ENCODE measurements at regions not wholly inside any gene's neighbourhood (a gene's known extent, or its start where the extent isn't known, plus 50 kb on each side); places are given as distances from the start of the nearest gene placed in this dataset.

DNA sequence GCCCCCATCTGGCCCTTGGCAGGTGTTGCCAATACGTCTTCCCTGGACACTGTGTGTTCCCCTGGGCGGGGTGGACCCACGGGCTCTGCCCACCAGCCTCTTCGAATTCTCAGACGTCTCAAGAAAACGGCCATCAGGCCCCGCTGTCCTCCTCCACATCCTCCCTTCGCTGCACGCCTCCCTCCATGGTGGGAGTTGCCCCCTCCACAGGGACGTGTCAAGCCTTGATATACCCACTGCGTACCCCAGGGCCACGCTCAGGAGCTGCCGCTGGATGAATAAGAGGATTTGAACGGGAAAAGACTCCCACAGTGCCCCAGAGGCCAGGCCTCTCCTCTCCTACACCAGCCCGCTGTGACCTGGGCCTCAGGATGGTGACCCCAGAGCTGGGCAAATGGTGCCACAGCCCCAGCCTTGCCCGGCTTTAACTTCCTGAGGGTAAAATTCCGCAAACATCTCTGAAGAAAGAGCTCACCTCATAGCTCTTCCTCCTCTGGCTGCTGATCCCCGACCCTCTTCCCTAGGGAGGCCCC lies 399.3 kb upstream of the MYT1L start:
- TF ChIP-seq SUZ12 (IDR thresholded peaks at IDR 0.05; ENCODE audit: extremely low read depth, insufficient read depth, insufficient read length) (no peak), YY1 (IDR thresholded peaks at IDR 0.05; ENCODE audit: insufficient read depth, insufficient read length) (no peak)

Measured in NT2/D1 (cell line).